ENCODE measurements at regions not wholly inside any gene's neighbourhood (a gene's known extent, or its start where the extent isn't known, plus 50 kb on each side); places are given as distances from the start of the nearest gene placed in this dataset.

DNA sequence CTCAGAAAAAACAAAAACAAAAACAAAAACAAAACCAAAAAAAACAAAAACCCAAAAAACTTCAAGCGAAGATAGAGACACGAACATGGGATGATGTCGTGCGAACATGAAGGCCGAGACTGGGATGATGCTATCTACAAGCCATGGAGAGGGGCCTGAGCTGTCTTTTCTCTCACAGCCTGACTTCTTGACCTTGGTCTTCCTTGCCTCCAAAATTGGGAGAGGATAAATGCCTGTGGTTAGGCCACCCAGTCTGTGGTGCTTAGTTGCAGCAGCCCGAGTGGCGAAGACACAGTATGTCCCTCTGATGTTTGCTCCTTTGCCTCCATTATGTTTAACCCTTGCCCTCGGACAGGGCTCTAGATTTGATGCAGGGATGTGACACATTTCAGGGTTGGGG is 130.4 kb upstream of the BASP1 start:
- no peak overlapping the region for H3K4me3 ChIP-seq (ENCODE audit: low read depth, low read length)
- peak; percentile 91 for DNase-seq (ENCODE audit: low read depth)
- TF ChIP-seq, protein P1, sequence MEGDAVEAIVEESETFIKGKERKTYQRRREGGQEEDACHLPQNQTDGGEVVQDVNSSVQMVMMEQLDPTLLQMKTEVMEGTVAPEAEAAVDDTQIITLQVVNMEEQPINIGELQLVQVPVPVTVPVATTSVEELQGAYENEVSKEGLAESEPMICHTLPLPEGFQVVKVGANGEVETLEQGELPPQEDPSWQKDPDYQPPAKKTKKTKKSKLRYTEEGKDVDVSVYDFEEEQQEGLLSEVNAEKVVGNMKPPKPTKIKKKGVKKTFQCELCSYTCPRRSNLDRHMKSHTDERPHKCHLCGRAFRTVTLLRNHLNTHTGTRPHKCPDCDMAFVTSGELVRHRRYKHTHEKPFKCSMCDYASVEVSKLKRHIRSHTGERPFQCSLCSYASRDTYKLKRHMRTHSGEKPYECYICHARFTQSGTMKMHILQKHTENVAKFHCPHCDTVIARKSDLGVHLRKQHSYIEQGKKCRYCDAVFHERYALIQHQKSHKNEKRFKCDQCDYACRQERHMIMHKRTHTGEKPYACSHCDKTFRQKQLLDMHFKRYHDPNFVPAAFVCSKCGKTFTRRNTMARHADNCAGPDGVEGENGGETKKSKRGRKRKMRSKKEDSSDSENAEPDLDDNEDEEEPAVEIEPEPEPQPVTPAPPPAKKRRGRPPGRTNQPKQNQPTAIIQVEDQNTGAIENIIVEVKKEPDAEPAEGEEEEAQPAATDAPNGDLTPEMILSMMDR (IDR thresholded peaks at IDR 0.05; ENCODE audit: insufficient read depth, low read depth, low read length), result no peak

DNA sequence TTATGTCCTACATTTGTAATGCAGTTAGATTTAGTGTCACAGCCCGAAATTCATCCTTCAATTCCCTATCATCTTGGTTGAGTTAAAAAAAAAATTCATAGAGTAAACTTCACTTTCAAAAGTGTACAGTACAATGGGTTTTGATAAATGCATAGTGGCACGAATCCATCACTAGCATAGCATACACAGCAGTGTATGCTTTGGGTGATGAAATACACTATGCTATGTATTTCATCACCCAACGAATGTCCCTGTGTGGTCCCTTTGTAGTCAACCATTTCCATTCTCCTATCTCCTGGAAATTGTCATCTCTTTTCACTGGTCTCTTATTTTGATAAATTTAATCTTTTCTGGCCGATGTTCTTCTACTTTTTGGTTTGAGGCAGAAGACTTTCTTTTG is 129.4 kb upstream of the BASP1 start:
- H3K4me3 ChIP-seq (ENCODE audit: low read depth, low read length), result no peak overlapping the region
- TF ChIP-seq, protein P1 (IDR thresholded peaks at IDR 0.05; ENCODE audit: insufficient read depth, low read depth, low read length), result no peak
- DNase-seq (ENCODE audit: low read depth), result no peak

DNA sequence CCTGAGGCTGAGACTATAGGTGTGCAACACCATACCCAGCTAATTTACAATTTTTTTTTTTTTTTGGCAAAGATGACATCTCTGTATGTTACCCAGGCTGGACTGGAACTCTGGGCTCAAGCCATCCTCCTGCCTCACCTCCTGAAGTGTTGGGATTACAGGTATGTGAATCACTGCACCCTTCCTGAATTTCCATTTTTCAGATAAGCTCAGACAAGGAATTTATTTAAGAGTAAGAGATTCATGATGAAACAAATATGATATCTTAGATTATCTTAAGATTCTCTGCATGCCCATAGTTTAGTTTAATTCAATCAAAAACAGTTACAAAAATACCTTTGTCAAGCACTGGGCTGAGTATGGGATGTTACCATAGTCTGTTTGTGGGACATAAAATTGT is 128.4 kb upstream of the BASP1 start:
- TF ChIP-seq, protein P1 (IDR thresholded peaks at IDR 0.05; ENCODE audit: insufficient read depth, low read depth, low read length), result no peak
- H3K4me3 ChIP-seq (ENCODE audit: low read depth, low read length), result no peak overlapping the region
- no peak for DNase-seq (ENCODE audit: low read depth)

DNA sequence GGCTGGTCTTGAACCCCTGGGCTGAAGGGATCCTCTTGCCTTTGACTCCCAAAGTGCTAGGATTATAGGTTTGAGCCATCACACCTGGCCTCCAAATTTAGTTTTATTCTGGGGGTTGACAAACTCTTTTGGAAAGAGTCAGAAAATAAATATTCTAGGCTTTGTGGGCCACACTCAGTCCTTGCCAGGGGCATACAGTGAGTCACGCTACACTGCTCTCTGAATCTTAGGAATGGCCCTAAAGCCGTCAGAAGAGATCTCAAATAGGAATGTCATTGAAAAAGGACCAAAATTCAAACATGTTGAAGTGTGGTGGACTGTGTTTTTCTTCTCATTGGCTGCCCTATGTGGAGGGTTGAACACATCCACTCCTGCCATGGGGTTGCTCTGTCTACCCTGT is 127.7 kb upstream of the BASP1 start:
- no peak overlapping the region for H3K4me3 ChIP-seq (ENCODE audit: low read depth, low read length)
- DNase-seq (ENCODE audit: low read depth), result no peak
- TF ChIP-seq, protein P1 (IDR thresholded peaks at IDR 0.05; ENCODE audit: insufficient read depth, low read depth, low read length), result no peak

DNA sequence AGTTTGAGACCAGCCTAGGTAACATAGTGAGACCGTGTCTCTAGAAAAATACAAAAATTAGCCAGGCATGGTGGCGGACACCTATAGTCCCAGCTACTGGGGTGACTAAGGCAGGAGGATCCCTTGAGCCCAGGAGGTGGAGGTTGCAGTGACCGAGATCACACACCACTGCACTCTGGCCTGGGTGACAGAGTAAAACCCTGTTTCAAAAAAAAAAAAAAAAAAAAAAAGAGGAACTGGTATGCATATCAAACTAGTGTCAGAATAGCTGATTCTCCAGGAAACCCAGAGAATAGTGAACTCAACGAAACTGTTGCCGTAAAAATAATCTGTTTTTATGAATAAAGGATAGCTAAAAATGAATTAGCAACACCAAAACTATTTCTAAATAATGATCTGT is 126.6 kb upstream of the BASP1 start:
- DNase-seq (ENCODE audit: low read depth), result no peak
- TF ChIP-seq, protein P1 (IDR thresholded peaks at IDR 0.05; ENCODE audit: insufficient read depth, low read depth, low read length), result no peak
- no peak overlapping the region for H3K4me3 ChIP-seq (ENCODE audit: low read depth, low read length)

DNA sequence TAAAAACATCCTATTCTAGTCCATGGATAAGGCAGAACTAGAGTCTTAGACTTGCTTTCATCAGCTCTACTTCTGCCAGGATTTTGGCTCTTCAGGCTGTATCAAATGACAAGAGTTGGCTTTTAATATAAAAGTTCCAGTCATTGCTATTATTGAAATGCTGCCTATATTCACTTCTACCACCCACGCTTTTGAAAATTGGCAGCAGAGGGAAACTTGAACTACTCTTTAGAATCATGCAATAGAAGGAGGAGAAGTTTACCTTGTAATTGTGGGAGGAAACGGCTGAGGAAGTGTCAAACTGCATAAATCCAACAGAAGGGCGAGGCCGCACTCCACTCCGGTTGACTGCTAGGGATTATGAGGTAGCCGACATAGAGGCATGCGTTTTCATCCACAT is 122.6 kb upstream of the BASP1 start:
- no peak overlapping the region for H3K4me3 ChIP-seq (ENCODE audit: low read depth, low read length)
- TF ChIP-seq, protein P1 (IDR thresholded peaks at IDR 0.05; ENCODE audit: insufficient read depth, low read depth, low read length), result no peak
- DNase-seq (ENCODE audit: low read depth), result no peak

DNA sequence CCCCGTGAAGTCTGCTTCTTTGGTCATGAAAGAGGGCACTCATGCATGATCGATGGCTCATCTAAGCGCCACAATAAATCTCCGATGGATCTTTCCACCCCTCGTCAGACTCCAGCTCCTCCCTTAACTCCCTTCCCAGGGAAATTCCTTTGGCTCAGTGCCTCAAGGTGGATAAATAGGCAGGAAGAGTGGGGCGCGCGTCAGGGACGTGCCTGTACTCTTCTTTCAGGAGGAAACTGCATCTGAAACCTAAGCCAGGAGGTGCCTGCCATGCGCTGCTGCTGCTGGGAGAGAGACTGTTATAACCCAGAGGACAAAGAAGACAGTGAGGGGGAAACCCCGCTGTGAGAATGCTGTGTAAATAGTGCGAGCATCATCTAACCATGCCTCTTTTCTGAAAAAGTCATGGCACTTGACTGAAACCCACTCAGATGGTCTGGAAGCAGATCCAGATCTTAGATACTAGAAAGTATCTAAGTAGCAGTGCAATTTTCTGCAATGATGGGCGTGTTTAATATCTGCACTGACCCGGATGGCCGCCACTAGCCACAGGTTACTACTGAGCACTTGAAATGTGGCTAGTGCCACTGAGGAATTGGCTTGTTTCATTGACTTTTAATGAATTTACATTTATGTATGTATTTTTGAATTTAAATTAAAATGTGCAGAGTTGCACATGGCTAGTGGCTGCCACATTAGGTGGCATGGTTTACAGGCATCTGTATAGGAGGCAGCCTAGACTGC is 120.3 kb upstream of the BASP1 start:
- TF ChIP-seq, protein P1 (IDR thresholded peaks at IDR 0.05; ENCODE audit: insufficient read depth, low read depth, low read length), result no peak
- no peak for DNase-seq (ENCODE audit: low read depth)
- no peak overlapping the region for H3K4me3 ChIP-seq (ENCODE audit: low read depth, low read length)

All from fibroblast of villous mesenchyme (primary cell).